ENCODE measurements at regions not wholly inside any gene's neighbourhood (a gene's known extent, or its start where the extent isn't known, plus 50 kb on each side); places are given as distances from the start of the nearest gene placed in this dataset.

DNA sequence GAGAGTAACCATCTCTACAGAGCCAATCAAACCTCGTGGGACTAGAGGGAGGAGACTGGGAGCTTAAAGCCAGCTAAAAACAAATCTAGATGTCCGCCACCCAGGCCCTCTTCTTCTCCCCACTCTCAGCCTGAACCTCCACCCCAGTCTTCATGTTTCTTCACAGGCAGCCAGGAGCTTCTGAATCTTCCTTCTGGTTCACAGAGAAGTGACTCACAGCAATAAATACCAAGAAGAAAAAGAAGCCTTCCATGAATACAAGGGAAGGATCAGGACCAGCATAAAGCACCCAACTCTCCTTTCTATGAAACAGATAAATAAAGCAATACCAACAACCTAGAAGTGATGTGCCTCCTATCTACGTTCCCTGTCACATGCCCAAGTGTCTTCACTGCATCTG lies 103.3 kb upstream of the SLIT3 start:
- TF ChIP-seq, protein P1, sequence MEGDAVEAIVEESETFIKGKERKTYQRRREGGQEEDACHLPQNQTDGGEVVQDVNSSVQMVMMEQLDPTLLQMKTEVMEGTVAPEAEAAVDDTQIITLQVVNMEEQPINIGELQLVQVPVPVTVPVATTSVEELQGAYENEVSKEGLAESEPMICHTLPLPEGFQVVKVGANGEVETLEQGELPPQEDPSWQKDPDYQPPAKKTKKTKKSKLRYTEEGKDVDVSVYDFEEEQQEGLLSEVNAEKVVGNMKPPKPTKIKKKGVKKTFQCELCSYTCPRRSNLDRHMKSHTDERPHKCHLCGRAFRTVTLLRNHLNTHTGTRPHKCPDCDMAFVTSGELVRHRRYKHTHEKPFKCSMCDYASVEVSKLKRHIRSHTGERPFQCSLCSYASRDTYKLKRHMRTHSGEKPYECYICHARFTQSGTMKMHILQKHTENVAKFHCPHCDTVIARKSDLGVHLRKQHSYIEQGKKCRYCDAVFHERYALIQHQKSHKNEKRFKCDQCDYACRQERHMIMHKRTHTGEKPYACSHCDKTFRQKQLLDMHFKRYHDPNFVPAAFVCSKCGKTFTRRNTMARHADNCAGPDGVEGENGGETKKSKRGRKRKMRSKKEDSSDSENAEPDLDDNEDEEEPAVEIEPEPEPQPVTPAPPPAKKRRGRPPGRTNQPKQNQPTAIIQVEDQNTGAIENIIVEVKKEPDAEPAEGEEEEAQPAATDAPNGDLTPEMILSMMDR (IDR thresholded peaks at IDR 0.05), result no peak
- TF ChIP-seq EZH2 (IDR thresholded peaks at IDR 0.05), result no peak
- TF ChIP-seq EZH2phosphoT487 (IDR thresholded peaks at IDR 0.05), result no peak

Measured in neural progenitor cell (in vitro differentiated cells).